ENCODE measurements at regions not wholly inside any gene's neighbourhood (a gene's known extent, or its start where the extent isn't known, plus 50 kb on each side); places are given as distances from the start of the nearest gene placed in this dataset.

DNA sequence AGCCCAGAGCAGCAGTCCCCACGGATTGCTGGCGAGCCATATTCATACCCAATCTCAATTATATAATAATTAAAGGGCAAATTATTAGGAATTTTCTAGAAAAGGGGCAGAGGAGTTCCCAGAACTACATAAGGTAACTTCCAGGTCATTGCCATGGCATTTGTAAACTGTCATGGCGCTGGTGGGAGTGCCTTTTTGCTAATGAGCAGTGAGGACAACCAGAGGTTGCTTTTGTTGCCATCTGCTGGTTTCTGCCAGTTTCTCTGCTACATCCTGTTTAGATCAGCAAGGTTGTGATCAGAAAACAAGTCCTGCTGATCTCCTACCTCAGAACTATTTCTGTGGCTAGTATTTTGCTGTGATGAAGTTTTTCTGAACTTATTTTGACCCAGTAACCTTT is 159.8 kb upstream of the PIEZO2 start:
- TF ChIP-seq PHF20 (IDR thresholded peaks at IDR 0.05; ENCODE audit: partially characterized antibody) (no peak), MYBL2 (IDR thresholded peaks at IDR 0.05; ENCODE audit: low read depth) (no peak), MYBL2 (CRISPR knock-in tag; IDR thresholded peaks at IDR 0.05; ENCODE audit: borderline replicate concordance) (no peak), ZNF589 (CRISPR knock-in tag; IDR thresholded peaks at IDR 0.05; ENCODE audit: low read depth) (no peak), ZNF175 (CRISPR knock-in tag; IDR thresholded peaks at IDR 0.05; ENCODE audit: low read depth) (no peak), ZFX (CRISPR knock-in tag; IDR thresholded peaks at IDR 0.05) (no peak), RFX5 (IDR thresholded peaks at IDR 0.05; ENCODE audit: low read depth, low read length) (no peak)

Measured in K562 (cell line).